LNCAP (cell line): ENCODE measurements at regions not wholly inside any gene's neighbourhood (a gene's known extent, or its start where the extent isn't known, plus 50 kb on each side); places are given as distances from the start of the nearest gene placed in this dataset.

ENCODE experiments used
- TF ChIP-seq, protein P1 (sequence below): fragments of 450-650 bp; IDR thresholded peaks from 2 replicates; pipeline ENCODE4 v1.5.1; 2017; ENCODE audit warnings: mild to moderate bottlenecking

DNA sequence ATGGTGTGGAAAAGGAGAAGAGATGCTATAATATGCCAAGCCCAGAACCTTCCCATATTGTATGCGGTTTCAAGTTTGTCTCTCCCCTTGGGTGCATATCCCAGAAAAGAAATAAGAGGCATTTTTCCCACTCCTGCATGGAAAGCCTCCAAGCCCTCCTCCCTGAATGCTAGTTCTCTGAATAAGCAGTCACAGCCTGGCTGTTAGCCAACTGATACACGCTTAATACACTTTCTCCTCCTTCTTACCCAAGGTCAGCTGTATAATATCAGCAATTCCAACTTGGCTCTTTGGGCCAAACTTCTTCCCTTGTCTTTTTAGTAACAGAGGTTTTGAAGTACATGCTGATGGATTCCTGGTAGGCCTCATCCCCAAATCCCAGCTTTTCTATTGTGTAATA is 440.1 kb downstream of the EPHA7 start:
- TF ChIP-seq, protein P1, sequence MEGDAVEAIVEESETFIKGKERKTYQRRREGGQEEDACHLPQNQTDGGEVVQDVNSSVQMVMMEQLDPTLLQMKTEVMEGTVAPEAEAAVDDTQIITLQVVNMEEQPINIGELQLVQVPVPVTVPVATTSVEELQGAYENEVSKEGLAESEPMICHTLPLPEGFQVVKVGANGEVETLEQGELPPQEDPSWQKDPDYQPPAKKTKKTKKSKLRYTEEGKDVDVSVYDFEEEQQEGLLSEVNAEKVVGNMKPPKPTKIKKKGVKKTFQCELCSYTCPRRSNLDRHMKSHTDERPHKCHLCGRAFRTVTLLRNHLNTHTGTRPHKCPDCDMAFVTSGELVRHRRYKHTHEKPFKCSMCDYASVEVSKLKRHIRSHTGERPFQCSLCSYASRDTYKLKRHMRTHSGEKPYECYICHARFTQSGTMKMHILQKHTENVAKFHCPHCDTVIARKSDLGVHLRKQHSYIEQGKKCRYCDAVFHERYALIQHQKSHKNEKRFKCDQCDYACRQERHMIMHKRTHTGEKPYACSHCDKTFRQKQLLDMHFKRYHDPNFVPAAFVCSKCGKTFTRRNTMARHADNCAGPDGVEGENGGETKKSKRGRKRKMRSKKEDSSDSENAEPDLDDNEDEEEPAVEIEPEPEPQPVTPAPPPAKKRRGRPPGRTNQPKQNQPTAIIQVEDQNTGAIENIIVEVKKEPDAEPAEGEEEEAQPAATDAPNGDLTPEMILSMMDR: no peak

DNA sequence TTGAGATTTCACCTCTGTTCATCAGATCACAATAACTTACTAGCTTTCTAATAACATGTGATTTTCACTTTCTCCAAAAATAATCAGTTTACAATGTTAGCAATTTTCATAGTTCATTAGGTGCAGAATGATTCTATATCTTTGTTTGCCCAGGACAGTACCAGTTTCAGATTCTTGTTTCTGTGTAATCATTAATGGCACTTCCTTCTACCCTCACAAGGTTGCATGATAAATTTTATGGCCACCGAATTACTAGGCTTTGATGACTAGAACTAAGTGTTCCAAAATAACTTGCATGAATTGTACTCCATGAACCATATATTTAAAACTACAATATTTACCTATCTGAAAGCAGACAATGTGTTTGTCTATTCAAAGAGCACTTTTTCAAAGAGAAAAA is 442.3 kb downstream of the EPHA7 start:
- TF ChIP-seq, protein P1: no peak

GRCh38 chr6:92967362-92967761 is 452.0 kb downstream of the EPHA7 start:
- TF ChIP-seq, protein P1: no peak

DNA sequence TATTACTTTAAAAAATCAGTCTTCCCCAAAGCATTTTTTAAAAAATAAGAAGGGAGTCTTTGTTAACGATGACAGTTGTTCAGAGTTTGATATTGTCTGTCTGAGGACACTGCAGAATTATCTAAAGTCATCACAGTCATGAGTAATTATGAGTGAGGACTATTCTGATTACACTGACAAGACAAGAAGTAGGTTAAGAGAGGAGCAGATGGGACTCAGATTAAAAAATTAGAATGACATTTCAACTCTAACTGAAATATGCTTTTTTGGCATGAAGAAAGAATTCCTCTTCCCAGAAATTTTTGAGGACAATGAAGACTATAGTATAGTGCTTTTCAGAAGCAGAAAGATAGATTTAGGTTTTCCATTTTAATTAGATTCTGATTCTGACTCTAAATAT is 456.5 kb downstream of the EPHA7 start:
- TF ChIP-seq, protein P1: no peak

DNA sequence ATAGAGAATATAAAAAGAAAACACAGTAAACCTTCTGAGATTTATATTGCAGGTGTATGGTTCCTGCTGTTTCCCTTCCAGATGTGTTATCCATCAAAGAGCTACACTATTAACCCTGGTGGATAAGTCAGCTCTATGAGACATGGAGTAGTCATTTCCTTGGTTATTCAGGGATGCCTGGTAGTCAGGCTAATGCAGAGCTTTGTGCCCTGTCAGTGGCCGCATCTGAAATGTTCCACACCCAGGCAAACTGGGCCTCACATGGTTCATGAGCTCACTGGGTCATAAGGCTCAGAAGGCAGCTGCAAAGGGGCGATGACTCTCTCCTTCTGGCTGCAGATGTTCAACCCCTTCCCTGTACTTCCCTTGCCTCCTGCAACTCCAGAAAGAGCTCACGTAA is 473.6 kb downstream of the EPHA7 start:
- TF ChIP-seq, protein P1: no peak

DNA sequence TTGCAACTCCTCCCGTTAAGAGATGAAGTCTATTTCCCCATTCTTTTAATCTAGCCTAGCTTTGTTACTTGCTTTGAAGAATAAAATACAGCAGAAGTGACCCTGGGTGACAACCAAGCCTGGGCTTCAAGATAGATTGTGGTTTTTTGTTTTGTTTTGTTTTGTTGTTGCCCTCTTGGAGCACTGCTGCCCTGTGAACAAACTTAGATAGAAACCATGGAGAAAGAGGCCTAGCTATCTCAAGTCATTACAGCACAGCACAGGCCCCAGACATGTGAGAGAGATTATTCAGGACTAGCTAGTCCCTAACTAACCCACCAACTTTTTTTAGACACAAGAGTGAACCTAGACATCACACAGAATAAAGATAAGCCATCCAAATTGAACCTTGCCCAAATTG is 475.2 kb downstream of the EPHA7 start:
- TF ChIP-seq, protein P1: no peak

- TF ChIP-seq, protein P1: no peak
These were observed 476.8 kb downstream of the EPHA7 start for GRCh38 chr6:92942549-92942948.

DNA sequence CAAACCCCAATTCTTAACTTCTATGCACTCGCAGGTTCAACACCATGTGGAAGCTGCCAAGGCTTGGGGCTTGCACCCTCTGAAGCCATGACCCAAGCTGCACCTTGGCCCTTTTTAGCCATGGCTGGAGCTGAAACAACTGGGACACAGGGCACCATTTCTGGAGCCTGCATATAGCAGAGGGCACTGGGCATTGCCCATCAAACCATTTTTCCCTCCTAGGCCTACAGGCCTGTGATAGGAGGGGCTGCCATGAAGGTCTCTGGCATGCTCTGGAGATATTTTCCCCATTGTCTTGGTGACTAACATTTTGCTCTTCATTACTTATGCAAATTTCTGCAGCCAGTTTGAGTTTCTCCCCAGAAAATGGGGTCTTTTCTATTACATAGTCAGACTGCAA is 484.7 kb downstream of the EPHA7 start:
- TF ChIP-seq, protein P1: no peak
